ENCODE measurements at regions not wholly inside any gene's neighbourhood (a gene's known extent, or its start where the extent isn't known, plus 50 kb on each side); places are given as distances from the start of the nearest gene placed in this dataset.

GRCh38 chr6:71396410-71396801 is 107.8 kb downstream of the OGFRL1 start:
- DNase-seq: no peak

DNA sequence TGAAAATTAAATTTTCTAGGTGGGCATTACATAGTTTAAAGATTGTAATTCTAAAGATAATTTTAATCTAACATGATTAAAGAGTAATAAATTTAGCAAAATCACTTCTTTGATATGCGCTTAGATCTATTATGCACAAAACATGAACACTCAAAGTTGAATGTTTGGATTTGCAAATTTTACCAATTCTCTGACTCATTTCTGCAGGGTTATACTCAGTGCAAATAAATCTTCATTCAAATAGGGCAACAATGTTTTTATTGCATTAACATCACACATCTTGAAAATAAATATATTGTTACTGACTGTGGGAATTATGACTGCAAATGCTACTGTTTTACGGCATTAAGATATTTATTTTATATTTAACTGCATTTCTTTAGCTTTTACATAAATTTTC is 110.7 kb downstream of the OGFRL1 start:
- DNase-seq: no peak

GRCh38 chr6:71400852-71401251 is 112.2 kb downstream of the OGFRL1 start:
- no peak for DNase-seq

GRCh38 chr6:71402096-71402495 is 113.5 kb downstream of the OGFRL1 start:
- no peak for DNase-seq

DNA sequence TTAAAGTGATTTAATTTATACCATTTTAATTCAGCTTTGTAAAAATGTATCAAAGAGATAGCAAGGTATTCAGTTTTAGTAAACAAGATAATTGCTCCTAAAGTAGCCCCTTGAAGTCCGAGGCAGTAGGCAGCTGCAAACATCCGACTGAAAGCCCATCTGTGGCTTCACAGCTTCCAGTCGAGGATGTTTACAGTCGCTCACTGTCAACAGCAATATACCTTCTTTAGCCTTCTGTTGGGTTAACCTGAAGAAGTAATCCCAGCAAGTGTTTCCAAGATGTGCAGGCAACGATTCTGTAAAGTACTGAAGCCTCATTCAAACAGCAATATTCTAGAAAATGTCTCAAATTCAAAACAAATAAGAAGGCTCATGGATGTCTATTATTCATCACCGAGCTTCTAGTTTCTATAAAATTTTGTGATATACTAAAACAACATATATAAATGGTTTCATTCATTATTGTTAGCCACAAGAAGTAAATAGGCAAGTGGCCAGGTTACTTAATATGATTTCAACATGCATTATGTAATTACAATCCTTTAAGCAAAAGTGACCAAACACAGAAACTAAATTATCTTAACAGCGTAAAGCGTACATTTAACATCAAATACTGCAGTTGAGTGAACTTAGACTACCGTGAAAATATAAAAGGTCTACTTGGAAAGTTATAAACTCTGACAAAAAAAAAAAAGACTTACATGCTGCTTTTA is 115.0 kb downstream of the OGFRL1 start:
- DNase-seq: no peak

DNA sequence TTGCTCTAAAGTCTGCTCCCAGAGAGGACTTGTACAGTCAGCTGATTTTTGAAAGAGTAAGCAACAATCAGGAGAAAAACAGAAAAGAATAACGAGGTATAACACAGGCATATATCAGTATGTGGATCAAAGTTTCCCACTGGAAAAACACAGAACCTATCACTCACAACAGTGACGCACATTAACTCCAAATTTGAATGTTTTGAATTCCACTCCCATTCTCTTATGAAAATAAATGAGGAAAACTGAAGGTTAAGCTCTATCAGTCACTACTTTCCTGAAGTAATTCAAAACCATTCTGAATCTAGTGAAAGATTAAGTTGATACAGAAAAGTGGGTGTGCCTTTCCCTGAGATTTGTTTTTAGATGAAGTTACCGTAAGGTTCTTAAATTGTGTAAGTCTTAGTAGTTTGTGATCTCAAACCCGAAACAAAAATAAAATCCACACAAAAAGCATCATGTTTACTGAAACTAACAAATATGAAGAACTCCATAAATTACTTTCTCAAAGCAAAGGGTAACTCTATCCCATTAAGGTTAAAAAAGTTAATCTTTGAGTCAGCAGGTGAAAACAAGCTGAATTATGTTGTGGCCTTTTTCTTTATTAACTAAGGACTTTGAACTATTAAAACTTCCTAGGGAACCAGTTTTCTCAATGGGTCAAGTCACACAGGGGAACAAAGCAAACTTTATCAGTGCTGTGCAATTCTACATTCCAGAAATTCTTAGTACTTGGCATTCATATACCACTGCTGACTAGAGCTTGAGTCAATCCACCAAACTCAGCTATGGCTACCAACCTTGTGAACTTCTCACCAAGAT is 115.7 kb downstream of the OGFRL1 start:
- no peak for DNase-seq

DNA sequence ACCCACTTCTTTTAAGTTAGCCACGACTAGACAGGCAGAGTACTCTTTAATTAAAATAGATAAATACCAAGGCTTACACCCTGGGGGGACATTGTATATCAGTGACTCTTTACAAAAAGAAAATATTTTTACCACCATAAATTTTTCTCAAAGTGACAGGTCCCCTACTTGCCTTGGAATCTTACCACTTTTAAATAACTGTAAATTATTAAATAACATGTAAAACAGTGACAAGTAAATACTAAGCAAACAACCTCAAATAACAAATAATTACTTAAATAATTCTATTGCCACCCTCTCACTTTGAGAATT is 116.3 kb downstream of the OGFRL1 start:
- DNase-seq: no peak

GRCh38 chr6:71405416-71405815 is 116.8 kb downstream of the OGFRL1 start:
- no peak for DNase-seq

DNA sequence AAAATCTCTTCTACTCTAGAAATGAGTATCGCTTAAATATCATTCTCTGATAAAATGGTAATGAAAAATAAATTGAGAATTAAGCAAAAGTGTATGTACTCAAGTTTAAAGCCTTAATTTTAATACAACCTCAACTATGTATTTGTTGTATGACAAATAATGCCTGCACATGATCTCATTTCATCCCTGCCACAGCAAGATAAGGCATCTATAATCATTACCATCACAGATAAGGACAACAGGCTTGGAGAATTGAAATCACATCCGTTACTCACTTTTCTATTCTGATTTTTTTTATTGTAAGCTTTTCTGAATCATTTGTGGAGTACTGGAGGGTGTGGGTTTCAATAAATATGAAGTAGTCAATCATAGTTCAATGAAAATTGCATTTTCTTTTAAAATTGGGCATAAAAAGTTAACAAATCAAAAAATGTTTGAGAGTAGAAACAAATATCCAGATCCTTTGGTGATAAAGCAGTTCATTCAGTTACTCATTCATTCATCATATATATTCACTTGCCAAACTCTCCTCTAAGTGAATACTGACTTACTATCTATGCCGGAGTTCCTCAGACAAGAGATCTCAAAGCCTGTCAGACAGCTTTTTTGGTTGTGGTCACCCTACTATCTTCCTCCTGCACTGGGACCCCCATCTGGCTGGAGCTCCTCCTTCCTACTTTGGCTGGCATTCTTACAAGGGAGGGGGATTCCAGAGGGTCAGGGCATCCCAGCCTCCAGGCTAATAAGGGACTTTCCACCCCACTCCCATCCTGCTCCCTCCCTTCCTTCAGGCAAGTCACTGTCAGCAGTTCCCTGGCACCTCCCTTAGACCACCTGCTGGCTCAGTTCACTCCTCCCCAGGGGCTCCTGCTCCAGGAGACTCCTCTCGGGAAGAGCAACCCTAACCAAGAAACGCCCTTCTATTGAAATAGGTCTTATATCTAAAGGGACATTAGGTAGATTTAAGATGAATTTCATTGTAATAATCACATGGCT is 118.6 kb downstream of the OGFRL1 start:
- DNase-seq: no peak

DNA sequence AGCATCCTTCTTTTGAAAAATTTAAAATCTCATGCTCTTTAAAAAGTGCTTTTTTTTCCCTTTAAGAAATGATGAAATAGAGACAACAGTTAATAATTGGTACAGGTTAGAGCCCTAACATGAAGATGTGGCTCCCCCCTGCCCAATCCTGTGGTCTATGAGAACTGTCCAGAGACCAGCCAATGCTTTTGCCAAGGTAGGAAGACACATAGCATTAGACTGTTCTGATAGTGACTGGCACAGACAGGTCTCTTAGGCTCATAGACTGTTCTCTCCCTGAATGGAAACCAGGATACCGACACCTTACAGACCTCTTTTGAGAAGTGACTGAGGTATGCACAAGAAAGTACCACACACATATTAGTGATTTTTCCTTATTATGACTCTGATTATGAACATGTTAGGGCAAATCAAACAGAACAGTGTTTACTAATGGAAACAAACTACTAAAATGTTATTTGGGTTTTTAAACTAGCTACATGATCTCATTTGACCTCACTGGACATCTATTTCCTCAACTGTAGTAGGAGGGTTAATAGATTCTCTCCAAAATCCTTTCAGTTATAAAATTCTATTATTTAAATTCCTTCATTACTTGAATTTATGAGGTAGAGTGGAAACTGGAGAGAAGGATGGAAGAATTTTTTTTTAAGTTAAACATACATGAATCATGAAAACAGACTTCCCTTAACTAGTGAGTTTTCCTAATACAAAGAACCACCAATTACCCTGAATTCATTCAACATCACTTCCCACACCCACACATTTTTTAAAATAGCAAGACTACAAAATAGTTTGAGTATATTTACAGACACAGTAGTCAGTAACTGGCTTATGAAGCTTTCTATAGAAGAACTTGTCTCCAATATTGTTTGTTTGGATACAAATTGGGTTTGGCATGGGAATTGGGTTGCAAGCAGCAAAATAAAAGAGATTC is 120.4 kb downstream of the OGFRL1 start:
- DNase-seq: no peak

DNA sequence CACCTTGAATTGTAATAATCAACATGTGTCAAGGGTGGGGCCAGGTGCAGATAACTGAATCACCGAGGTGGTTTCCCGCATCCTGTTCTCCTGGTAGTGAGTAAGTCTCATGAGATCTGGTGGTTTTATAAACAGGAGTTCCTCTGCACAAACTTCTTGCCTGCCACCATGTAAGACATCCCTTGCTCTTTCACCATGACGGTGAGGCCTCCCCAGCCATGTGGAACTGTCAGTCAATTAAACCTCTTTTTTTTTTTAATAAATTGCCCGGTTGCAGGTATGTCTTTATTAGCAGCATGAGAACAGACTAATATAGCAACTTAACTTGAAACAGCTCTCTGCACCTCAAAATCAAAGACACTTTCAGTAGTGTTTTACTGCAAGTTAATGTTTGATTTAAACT is 121.6 kb downstream of the OGFRL1 start:
- DNase-seq: no peak

DNA sequence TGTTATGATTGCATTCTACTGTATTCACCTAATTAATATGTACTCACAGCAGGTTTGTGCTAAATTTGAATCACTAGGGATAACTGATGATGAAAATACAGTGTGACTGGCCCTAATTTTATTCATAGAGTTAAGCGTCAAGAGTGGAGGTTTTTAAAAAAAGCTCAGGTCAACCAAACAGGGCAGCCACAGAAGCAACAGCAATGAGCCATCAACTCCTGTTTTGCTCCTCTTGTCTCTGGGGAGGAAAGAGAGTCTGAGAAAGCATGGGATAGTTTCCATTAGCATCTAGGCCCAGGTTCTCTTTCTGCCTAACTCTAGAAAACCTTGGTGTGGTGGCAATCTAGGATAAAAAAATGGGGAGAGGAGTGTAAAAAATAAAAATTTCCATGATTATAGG is 122.1 kb downstream of the OGFRL1 start:
- DNase-seq: no peak

DNA sequence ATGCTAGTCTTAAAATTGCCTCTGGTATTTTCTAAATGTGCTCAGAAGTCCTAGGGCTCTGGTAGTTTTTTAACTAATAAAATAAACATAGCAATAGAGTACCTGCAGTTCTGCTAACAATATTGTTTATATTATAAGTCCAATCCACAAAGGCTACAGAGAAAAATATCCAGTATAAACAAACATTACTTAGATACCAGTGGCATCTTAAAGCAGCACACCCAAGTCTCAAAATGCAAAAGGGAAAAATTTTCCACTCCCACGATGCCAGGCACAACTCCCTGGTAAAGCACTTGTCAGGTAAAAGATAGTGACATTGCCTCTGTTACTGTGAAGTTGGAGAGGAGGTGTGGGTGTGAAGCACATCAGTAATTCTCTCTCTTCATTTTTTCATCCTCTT is 123.3 kb downstream of the OGFRL1 start:
- DNase-seq: no peak

DNA sequence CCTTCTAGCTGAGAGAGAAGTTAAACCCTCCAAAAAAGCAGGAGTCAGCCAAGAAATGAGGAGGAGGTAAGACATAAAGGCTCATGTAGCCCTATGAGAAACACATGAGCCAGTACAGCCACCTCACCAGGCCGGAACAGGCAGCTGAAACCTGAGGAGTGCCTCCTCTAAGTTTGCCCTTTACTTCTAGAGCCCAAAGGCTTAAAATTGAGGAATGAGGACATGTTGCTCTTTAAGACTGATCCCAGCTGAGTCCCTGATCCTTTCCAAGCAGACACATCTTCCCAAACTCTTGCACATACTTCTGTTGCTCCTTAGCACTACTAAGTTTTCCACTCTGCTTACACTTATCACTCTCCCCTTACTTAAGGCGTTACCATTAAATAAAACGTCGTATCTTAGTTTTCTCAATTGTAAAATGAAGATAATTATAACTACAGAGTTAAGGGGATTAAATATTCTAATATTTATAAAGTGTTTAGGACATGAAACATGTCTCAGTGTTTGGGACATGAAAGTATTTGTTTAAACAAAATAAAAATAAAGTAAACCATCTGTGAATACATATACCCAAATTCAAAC is 124.0 kb downstream of the OGFRL1 start:
- DNase-seq: no peak

DNA sequence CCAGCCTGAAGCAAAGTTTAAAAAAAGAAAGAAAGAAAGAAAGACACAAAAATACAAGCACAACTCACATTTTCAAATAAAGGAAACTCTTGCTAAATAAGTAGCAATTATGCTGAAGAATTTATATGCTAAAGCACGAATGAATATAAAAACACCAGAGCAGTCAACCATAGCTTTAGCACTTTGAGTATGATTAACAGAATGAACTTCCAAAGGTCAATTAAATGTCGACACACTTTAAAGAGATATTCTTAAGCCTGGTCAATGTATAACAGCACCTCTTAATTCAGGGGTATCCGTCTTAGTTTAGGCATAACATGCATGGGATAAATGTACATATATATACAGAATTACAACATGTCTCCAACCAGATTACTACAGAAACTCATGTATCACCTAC is 125.9 kb downstream of the OGFRL1 start:
- DNase-seq: no peak

GRCh38 chr6:71419217-71420094 is 130.8 kb downstream of the OGFRL1 start:
- DNase-seq: no peak

DNA sequence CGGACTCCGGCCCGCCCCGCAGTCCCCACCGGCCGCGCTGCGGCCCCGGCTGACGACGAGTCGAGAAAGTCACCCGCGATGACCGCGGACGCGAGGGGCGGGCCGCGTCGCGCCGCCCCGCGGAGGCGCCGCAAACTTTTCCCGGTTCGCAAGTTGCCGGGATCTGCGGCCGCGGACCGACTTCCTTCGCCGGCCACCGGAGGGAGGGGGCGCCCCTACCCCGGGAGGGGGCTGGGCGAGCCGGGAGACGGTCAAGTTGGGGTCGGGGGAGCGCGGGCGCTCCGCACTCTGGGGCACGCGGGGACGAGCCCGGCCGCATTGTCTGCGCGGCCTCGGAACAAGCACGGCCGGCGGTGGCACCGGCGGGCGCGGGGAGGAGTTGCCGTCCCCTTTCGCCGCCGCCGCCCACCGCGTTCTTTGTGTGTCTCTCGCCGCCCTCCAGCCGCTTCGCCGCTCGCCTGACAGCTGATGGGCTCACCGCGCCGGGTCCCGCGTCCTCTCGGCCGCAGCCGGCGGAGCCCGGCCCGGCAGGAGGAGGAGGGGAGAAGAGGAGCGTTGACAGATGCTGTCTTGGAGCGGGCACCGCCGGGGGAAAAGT is 131.6 kb downstream of the OGFRL1 start:
- peak; percentile 60 for DNase-seq

- DNase-seq: peak; percentile 96
Measured at GRCh38 chr6:71420693-71421328, 132.2 kb downstream of the OGFRL1 start.

DNA sequence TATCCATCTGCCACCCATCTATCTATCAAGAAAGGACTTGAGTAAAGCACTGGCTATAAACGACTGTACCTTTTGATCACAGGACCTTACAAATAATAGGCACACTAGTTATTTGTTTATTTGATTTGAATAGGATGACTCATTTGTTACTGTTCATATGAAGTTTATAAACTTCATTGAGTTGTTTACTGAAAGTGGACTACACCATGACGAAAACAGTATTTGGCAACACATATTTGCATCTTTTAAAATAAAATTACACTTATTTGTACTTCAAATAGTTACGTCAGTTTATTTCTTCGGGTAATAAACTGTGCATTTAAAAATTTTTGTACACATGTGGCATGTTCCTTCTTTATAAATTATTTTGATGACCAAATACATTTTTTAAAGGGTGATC is 133.0 kb downstream of the OGFRL1 start:
- DNase-seq: no peak

DNA sequence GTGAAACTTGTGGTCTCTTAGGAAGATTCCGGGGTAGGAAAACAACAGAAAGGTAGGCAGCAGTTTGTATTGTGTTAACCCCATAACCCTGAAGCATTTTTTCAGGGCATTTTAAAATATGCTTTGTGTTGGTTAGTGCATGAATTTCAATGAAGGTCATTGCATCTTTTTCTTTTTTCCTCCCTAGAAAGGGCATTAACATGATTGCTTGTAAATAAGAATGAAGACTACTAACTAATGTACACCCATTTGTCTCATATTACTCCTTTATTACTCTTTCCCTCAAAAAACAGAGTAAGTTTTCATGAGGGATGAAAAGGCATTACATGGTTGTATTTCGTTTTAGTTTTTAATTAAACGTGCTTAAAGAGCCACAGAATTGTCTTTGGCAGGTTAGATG is 141.4 kb downstream of the OGFRL1 start:
- DNase-seq: no peak
